Right lobe of liver (tissue), 6 donors: ENCODE measurements at regions not wholly inside any gene's neighbourhood (a gene's known extent, or its start where the extent isn't known, plus 50 kb on each side); places are given as distances from the start of the nearest gene placed in this dataset.
"Not testable (repeated sequence)": the region's sequence is repeated elsewhere in the genome, so short reads cannot be mapped to it uniquely, and the experiment has no call there.

Experiments
- ATAC-seq, 4 donors: fragments of 200-7000 bp; cut with Tn5 transposase; one replicate each; pipeline ENCODE4 v1.9.1; 2020; ENCODE audit warnings: mild to moderate bottlenecking in 4 of 4, moderate library complexity in 4 of 4
- DNase-seq, 3 donors: peaks; one replicate each; pipeline ENCODE4 v3.0.0-alpha.2; 2020
- H3K27ac ChIP-seq, 3 donors: fragments of 200-600 bp; one replicate each; pipeline ENCODE4 v1.8.0; 2022
- H3K27me3 ChIP-seq, 2 donors: fragments of 200-600 bp; one replicate each; pipeline ENCODE4 v1.8.0; 2022
- H3K36me3 ChIP-seq, 4 donors: fragments of 200-600 bp; sonication (generic) in 1 of 4; one replicate each; pipeline versions ENCODE4 v1.5.1 to v1.8.0; 2017 to 2022; ENCODE audit warnings: control low read depth in 1 of 4
- H3K4me1 ChIP-seq, 4 donors: fragments of 200-600 bp; sonication (generic) in 1 of 4; one replicate each; pipeline versions ENCODE4 v1.5.1 to v1.8.0; 2017 to 2022; ENCODE audit warnings: control low read depth in 1 of 4
- H3K4me3 ChIP-seq, 3 donors: fragments of 200-600 bp; one replicate each; pipeline ENCODE4 v1.8.0; 2022
- H3K9me3 ChIP-seq, 4 donors: fragments of 200-600 bp; sonication (generic) in 1 of 4; one replicate each; pipeline versions ENCODE4 v1.5.1 to v1.8.0; 2017 to 2022; ENCODE audit warnings: control low read depth in 1 of 4
- CTCF ChIP-seq, 4 donors: fragments of 200-600 bp in 3 of 4; fragments of 450-650 bp in 1 of 4; IDR thresholded peaks; one replicate each; pipeline versions ENCODE4 v1.5.1 to v1.8.0; 2016 to 2022; ENCODE audit warnings: antibody characterized with exemption in 4 of 4, mild to moderate bottlenecking in 2 of 4
- POLR2A ChIP-seq: fragments of 450-650 bp; IDR thresholded peaks from one replicate; pipeline ENCODE4 v1.6.1; 2017; ENCODE audit warnings: antibody characterized with exemption, mild to moderate bottlenecking
- WGBS: methylation state at CpG from one replicate; pipeline ENCODE4 v1.1.6; 2018; ENCODE audit warnings: low coverage, low lambda C conversion rate; ENCODE audit not compliant: insufficient coverage; ENCODE audit errors: missing lambda C conversion rate; 5-methylcytosine and 5-hydroxymethylcytosine counted together
- intact Hi-C, 2 donors: fragments of 100-400 bp; cut with DNase I; formaldehyde crosslinking; loops; one replicate each; pipeline versions ENCODE4 v1.11.2 to v1.14.1; 2022
- donor health status: DM: no; HTN: yes; CAD: no.
- donor health status: DM: no; HTN: no; CAD: no.
- donor health status: DM: no; HTN: no; CAD: no.
- donor health status: DM: no; HTN: yes; CAD: no.
- donor health status: DM: no; HTN: yes; CAD: no.

GRCh38 chr14:101628975-101629374, 67.7 kb downstream of the DIO3 start:
- Histone ChIP-seq H3K4me1 (peaks cover 0 to 7% (median 0%) of the 10 kb centered on the region in 4 donors), H3K9me3 (no peaks in the 10 kb centered on the region), H3K36me3 (no peaks in the 10 kb centered on the region), H3K27ac (no peak overlapping the region), H3K4me3 (no peak overlapping the region), H3K27me3 (no peaks in the 10 kb centered on the region)
- DNase-seq (no peak), ATAC-seq (no peak)
- WGBS: 67% methylated on average over 3 of the region's 8 CpGs
- intact Hi-C loops: loop anchor here (5.0 to 10.0 kb wide), 3 partner anchors 394 to 777 kb away; no protein-coding TSS in a partner anchor
- TF ChIP-seq POLR2A (no peak), CTCF (IDR thresholded peaks at IDR 0.05) (no peak)

- 69% methylated on average over 19 of the region's 22 CpGs for WGBS
- TF ChIP-seq POLR2A (no peak), CTCF (IDR thresholded peaks at IDR 0.05) (no peak)
- no peaks in the 10 kb centered on the region for H3K36me3 ChIP-seq
- H3K4me1 ChIP-seq: peaks cover 0 to 7% (median 0%) of the 10 kb centered on the region in 4 donors
- DNase-seq (no peak), ATAC-seq (no peak)
- intact Hi-C loops: no loop called here
- H3K9me3 ChIP-seq: no peaks in the 10 kb centered on the region
- H3K27ac ChIP-seq: no peak overlapping the region
- H3K27me3 ChIP-seq: no peaks in the 10 kb centered on the region
- no peak overlapping the region for H3K4me3 ChIP-seq
These were observed 69.0 kb downstream of the DIO3 start for GRCh38 chr14:101630056-101630965.

- Histone ChIP-seq H3K9me3 (no peaks in the 10 kb centered on the region), H3K27ac (no peak overlapping the region), H3K27me3 (no peaks in the 10 kb centered on the region), H3K4me3 (no peak overlapping the region), H3K4me1 (peaks cover 0 to 7% (median 0%) of the 10 kb centered on the region in 4 donors), H3K36me3 (no peaks in the 10 kb centered on the region)
- no peak for TF ChIP-seq POLR2A
- no peak for TF ChIP-seq CTCF (IDR thresholded peaks at IDR 0.05)
- intact Hi-C loops: no loop called here
- ATAC-seq (no peak), DNase-seq (no peak)
- 64% methylated on average over 3 of the region's 3 CpGs for WGBS
These were observed 69.9 kb downstream of the DIO3 start for GRCh38 chr14:101631199-101631598.

GRCh38 chr14:101631970-101632369, 70.7 kb downstream of the DIO3 start:
- H3K36me3 ChIP-seq, H3K27me3 ChIP-seq, H3K4me1 ChIP-seq, DNase-seq, H3K9me3 ChIP-seq, ATAC-seq, H3K27ac ChIP-seq, H3K4me3 ChIP-seq, intact Hi-C loops: not testable (repeated sequence)
- WGBS: 90% methylated on average over 8 of the region's 13 CpGs

- no peak for DNase-seq
- Histone ChIP-seq H3K36me3 (no peaks in the 10 kb centered on the region), H3K27me3 (no peaks in the 10 kb centered on the region), H3K9me3 (no peaks in the 10 kb centered on the region), H3K4me3 (no peak overlapping the region), H3K27ac (no peak overlapping the region), H3K4me1 (peaks cover 0 to 7% (median 0%) of the 10 kb centered on the region in 4 donors)
- ATAC-seq: no peak
- WGBS: 83% methylated on average over 8 of the region's 8 CpGs
- intact Hi-C loops: no loop called here
- TF ChIP-seq POLR2A (no peak), CTCF (IDR thresholded peaks at IDR 0.05) (no peak)
These were observed 71.2 kb downstream of the DIO3 start for GRCh38 chr14:101632520-101632919.
